Effector memory CD8-positive, alpha-beta T cell (primary cell): ENCODE measurements at regions not wholly inside any gene's neighbourhood (a gene's known extent, or its start where the extent isn't known, plus 50 kb on each side); places are given as distances from the start of the nearest gene placed in this dataset.
A peak's percentile ranks its signal among the peaks of the same experiment; 100 is the strongest.

Experiments used
- ATAC-seq: fragments of 150-1000 bp; cut with Tn5 transposase; replicated peaks from 2 replicates; pipeline ENCODE4 v1.10.0; 2021; ENCODE audit warnings: mild to moderate bottlenecking, moderate library complexity
- DNase-seq, 3 experiments: peaks; one replicate each; pipeline ENCODE4 v3.0.0; 2021
- H3K27ac Mint-ChIP-seq, 2 donors: one replicate each; pipeline ENCODE4 v1.8.0; 2022; ENCODE audit warnings: mild to moderate bottlenecking in 2 of 2, mixed read lengths in 2 of 2, moderate library complexity in 2 of 2
- H3K27me3 Mint-ChIP-seq, 2 donors: one replicate each; pipeline ENCODE4 v1.8.0; 2022; ENCODE audit warnings: mixed read lengths in 2 of 2
- H3K36me3 Mint-ChIP-seq: one replicate; pipeline ENCODE4 v1.8.0; 2022; ENCODE audit warnings: mild to moderate bottlenecking, moderate library complexity, mixed read lengths; ENCODE audit not compliant: insufficient read depth
- H3K4me1 Mint-ChIP-seq, 2 donors: one replicate each; pipeline ENCODE4 v1.8.0; 2022; ENCODE audit warnings: low read depth in 2 of 2, mixed read lengths in 2 of 2
- H3K4me3 Mint-ChIP-seq, 2 donors: one replicate each; pipeline ENCODE4 v1.8.0; 2022; ENCODE audit warnings: mild to moderate bottlenecking in 2 of 2, mixed read lengths in 2 of 2, moderate library complexity in 2 of 2
- H3K9me3 Mint-ChIP-seq, 2 donors: one replicate each; pipeline ENCODE4 v1.8.0; 2022; ENCODE audit warnings: mixed read lengths in 2 of 2

- H3K27me3 Mint-ChIP-seq: no peaks in the 10 kb centered on the region
- no peaks in the 10 kb centered on the region for H3K36me3 Mint-ChIP-seq
Measured at GRCh38 chr3:56980243-56980642, 80.2 kb upstream of the SPATA12 start.

GRCh38 chr3:56979791-56980190, 80.7 kb upstream of the SPATA12 start:
- peaks cover 2 to 6% of the 10 kb centered on the region in 2 donors for H3K4me1 Mint-ChIP-seq
- H3K4me3 Mint-ChIP-seq: no peak overlapping the region
- no peaks in the 10 kb centered on the region for H3K36me3 Mint-ChIP-seq
- H3K9me3 Mint-ChIP-seq: no peaks in the 10 kb centered on the region
- no peaks in the 10 kb centered on the region for H3K27me3 Mint-ChIP-seq
- no peak for DNase-seq
- ATAC-seq: no peak
- no peak overlapping the region for H3K27ac Mint-ChIP-seq

More at GRCh38 chr3:56980243-56980642, 80.2 kb upstream of the SPATA12 start:
- Mint-ChIP-seq H3K4me1 (peaks cover 2 to 6% of the 10 kb centered on the region in 2 donors), H3K4me3 (no peak overlapping the region), H3K9me3 (no peaks in the 10 kb centered on the region), H3K27ac (no peak overlapping the region)
- ATAC-seq (no peak), DNase-seq (no peak)

GRCh38 chr3:56977561-56977889, 82.9 kb upstream of the SPATA12 start:
- H3K4me1 Mint-ChIP-seq: peaks cover 2 to 6% of the 10 kb centered on the region in 2 donors
- DNase-seq: no peak
- H3K4me3 Mint-ChIP-seq: no peak overlapping the region
- no peaks in the 10 kb centered on the region for H3K36me3 Mint-ChIP-seq
- no peaks in the 10 kb centered on the region for H3K9me3 Mint-ChIP-seq
- ATAC-seq: no peak
- H3K27ac Mint-ChIP-seq: no peak overlapping the region
- H3K27me3 Mint-ChIP-seq: no peaks in the 10 kb centered on the region

DNA sequence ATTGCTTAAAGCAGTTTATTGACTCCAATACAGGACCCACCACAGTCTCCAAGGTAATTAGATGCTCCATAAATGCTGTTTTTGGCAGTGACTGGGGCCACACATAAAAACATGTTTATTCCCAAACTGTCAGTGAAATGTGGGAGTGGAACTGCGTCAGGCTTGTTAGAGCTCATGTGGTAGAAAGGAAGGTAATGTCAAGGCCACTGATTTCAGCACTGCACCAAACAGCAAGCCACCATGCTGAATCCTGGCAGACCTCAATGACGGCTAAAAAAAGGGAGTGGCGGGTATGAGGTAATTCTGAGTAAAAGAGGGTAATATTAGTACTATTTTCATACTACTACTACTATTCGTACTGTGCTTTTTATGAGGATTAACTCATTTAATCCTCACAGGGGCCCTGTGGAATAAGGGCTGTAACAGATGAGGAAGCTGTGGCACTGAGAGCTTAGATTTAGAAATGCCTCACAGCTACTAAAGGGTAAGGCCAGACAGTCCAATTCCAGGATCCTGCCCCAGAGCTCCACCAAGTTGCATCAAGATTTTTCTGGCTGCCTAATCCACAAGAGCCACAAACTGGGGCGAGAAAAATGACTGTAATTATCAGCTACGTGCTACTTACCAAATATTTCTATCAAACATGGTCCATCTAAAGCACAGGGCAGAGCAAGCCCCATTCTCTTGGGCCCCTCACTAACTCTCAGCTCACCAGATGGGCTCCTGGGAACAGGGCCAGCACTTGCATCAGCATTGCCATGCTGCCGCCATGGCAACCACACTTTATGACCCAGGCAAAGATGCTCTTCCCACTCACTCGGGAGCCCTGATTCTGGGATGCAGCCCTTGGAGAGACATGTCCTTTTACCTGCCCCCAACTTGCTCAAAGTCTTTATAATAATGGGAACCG, 83.6 kb upstream of the SPATA12 start:
- Mint-ChIP-seq H3K9me3 (no peaks in the 10 kb centered on the region), H3K36me3 (no peaks in the 10 kb centered on the region), H3K27ac (no peak overlapping the region), H3K27me3 (no peaks in the 10 kb centered on the region), H3K4me3 (no peak overlapping the region), H3K4me1 (peaks cover 2 to 6% of the 10 kb centered on the region in 2 donors)
- DNase-seq (no peak), ATAC-seq (no peak)

DNA sequence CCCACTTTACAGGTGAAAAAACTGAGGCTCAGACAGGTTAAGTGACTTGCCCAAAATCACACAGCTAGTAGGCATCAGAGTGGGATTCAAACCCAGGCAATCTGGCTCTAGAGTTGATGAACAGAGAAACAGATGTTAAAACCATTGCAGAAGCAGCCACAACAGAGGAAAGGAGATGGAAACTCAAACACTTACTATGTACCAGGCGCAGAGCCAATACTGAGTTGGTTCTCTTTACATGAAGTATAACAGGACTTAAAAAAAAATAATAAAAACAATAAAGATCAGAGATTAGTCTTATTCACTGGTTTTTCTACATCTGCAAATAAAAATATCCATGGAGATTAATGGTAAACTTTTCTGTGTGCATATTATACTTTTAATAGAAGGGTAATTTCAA, 84.9 kb upstream of the SPATA12 start:
- Mint-ChIP-seq H3K27me3 (no peaks in the 10 kb centered on the region), H3K4me3 (no peak overlapping the region), H3K36me3 (no peaks in the 10 kb centered on the region), H3K27ac (no peak overlapping the region), H3K9me3 (no peaks in the 10 kb centered on the region), H3K4me1 (peaks cover 0 to under 1% of the 10 kb centered on the region in 2 donors)
- DNase-seq (no peak), ATAC-seq (no peak)

DNA sequence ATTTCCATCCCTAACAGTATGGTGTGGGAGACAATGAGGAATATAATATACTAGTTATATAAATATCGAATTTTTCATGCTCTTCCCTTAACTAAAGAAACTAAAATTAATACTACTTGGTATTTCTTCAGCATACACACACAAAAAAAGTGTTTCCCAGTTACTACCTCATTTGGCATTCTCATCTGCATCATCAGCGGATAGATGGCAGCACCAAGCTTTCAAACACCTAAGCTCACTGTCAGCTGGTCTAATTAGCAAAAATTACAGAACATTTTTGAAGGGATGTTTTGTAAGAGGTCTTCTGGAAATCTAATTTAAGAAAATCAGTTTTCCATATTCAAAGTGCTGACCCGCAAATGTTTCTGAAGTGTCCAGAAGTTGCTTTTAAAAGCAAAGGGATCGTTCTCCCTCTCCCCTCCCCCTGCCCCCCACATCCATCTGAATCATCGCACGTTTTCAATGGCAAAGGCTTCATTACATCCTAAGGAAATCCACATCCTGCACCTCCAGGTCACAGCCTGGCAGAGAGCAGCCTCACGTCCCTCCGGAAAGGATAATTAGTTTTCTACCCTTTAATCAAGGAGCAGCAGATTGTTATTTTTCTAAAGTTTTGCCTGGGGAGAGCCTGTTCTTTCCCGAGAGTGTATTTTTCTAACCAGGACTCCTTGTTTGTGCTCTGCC, 86.1 kb upstream of the SPATA12 start:
- no peaks in the 10 kb centered on the region for H3K9me3 Mint-ChIP-seq

GRCh38 chr3:56971816-56972215, 88.6 kb upstream of the SPATA12 start:
- Mint-ChIP-seq H3K4me3 (no peak overlapping the region), H3K9me3 (no peaks in the 10 kb centered on the region), H3K4me1 (no peaks in the 10 kb centered on the region), H3K27me3 (no peaks in the 10 kb centered on the region), H3K36me3 (no peaks in the 10 kb centered on the region), H3K27ac (no peak overlapping the region)
- ATAC-seq (no peak), DNase-seq (no peak)

More for the DNA sequence above, 86.1 kb upstream of the SPATA12 start:
- Mint-ChIP-seq H3K27me3 (no peaks in the 10 kb centered on the region), H3K27ac (peak overlapping the region in 1 of 2 donors; percentile 30), H3K4me1 (no peaks in the 10 kb centered on the region), H3K4me3 (no peak overlapping the region), H3K36me3 (no peaks in the 10 kb centered on the region)
- ATAC-seq: no peak
- no peak for DNase-seq

- H3K27me3 Mint-ChIP-seq: no peaks in the 10 kb centered on the region
- H3K27ac Mint-ChIP-seq: peak overlapping the region in 1 of 2 donors; percentile 35
- ATAC-seq (no peak), DNase-seq (no peak)
- H3K36me3 Mint-ChIP-seq: no peaks in the 10 kb centered on the region
- H3K9me3 Mint-ChIP-seq: no peaks in the 10 kb centered on the region
- no peaks in the 10 kb centered on the region for H3K4me1 Mint-ChIP-seq
- no peak overlapping the region for H3K4me3 Mint-ChIP-seq
Measured at GRCh38 chr3:56971261-56971660, 89.2 kb upstream of the SPATA12 start.

DNA sequence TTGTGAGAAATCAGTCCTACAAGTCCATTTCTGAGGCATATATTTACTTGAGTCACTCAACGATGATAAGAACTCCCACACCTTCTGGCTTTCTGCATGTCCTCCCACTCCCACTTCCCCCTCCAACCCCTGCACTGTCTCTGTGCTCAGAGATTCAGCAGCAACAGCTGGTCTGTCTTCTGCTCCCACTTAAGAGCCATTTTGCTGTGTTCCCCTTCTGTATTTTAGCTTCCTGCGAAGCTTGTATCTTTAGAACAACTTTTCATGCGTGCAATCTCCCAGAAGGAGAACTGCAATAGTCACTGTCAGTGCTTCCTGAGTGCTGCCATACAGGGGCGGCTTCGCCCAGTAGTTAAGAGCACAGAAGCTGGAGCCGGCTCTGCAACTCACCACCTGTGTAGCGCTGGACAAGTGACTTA, 90.0 kb upstream of the SPATA12 start:
- no peaks in the 10 kb centered on the region for H3K9me3 Mint-ChIP-seq
- DNase-seq: no peak
- no peaks in the 10 kb centered on the region for H3K4me1 Mint-ChIP-seq
- H3K27me3 Mint-ChIP-seq: no peaks in the 10 kb centered on the region
- H3K4me3 Mint-ChIP-seq: no peak overlapping the region
- peak overlapping the region in 1 of 2 donors; percentile 33 for H3K27ac Mint-ChIP-seq
- no peak for ATAC-seq
- H3K36me3 Mint-ChIP-seq: no peaks in the 10 kb centered on the region

DNA sequence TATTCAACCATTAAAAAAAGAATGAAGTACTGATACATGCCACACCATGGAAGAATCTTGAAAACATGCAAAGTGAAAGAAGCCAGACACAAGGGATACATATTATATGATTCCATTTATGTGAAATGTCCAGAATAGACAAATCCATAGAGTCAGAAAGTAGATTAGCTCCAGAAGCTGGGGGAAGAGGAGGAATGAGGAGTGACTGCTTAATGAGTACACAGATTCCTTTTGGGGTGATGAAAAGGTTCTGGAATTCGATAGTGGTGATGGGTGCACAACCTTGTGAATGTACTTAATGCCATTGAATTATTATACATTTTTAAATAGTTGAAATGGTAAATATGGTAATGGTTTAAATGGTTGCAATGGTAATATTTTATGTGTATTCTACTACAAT, 90.6 kb upstream of the SPATA12 start:
- ATAC-seq (no peak), DNase-seq (no peak)
- Mint-ChIP-seq H3K27me3 (no peaks in the 10 kb centered on the region), H3K27ac (no peak overlapping the region), H3K4me3 (no peak overlapping the region), H3K9me3 (no peaks in the 10 kb centered on the region), H3K4me1 (no peaks in the 10 kb centered on the region), H3K36me3 (no peaks in the 10 kb centered on the region)

GRCh38 chr3:56966509-56966908, 94.0 kb upstream of the SPATA12 start:
- Mint-ChIP-seq H3K4me3 (no peak overlapping the region), H3K4me1 (no peaks in the 10 kb centered on the region), H3K27me3 (no peaks in the 10 kb centered on the region), H3K36me3 (no peaks in the 10 kb centered on the region), H3K27ac (no peak overlapping the region), H3K9me3 (no peaks in the 10 kb centered on the region)
- ATAC-seq: no peak
- no peak for DNase-seq

DNA sequence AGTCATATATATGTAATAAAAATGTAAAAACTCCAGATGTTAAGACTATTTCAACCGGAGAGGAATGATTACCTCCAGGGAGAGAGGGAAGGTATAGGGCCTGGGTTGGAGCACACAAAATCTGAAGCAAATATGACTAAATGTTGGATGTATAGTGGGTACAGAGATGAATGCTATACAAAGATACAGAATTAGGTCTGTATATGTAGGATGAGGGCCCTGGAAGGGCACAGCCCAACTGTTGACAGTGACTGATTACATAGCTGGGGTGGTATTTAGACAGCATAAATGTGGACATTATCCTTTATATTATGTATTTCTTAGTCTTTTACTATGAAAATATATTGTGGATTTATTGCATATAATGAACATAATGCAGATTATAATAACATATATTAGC, 94.4 kb upstream of the SPATA12 start:
- no peaks in the 10 kb centered on the region for H3K36me3 Mint-ChIP-seq
- no peaks in the 10 kb centered on the region for H3K9me3 Mint-ChIP-seq
- no peaks in the 10 kb centered on the region for H3K27me3 Mint-ChIP-seq
- H3K4me3 Mint-ChIP-seq: no peak overlapping the region
- no peak for DNase-seq
- no peak overlapping the region for H3K27ac Mint-ChIP-seq
- H3K4me1 Mint-ChIP-seq: no peaks in the 10 kb centered on the region
- no peak for ATAC-seq

DNA sequence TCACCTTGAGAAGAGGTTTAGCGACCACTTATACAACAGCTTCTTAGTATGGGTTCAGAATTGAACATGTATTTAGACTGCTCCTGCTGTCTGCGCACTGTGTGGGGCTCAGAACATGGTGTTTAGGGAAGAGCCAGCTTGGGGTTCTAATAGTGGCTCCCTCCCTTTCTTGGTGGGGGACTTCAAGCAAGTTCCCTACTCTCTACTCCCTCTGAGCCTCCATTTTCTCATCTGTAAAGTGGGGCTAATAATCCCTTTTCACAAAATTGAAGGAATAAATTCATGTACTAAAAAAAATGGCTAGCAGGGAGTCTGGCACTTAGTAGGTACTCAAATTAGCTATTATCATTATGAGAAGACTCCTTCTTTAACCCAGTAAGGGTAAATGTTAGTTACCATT, 97.5 kb upstream of the SPATA12 start:
- Mint-ChIP-seq H3K27ac (no peak overlapping the region), H3K27me3 (no peaks in the 10 kb centered on the region), H3K9me3 (no peaks in the 10 kb centered on the region), H3K36me3 (no peaks in the 10 kb centered on the region), H3K4me3 (no peak overlapping the region), H3K4me1 (peaks cover 0 to 2% of the 10 kb centered on the region in 2 donors)
- ATAC-seq (no peak), DNase-seq (no peak)

GRCh38 chr3:56962206-56962605, 98.3 kb upstream of the SPATA12 start:
- Mint-ChIP-seq H3K9me3 (no peaks in the 10 kb centered on the region), H3K4me1 (peaks cover 0 to 2% of the 10 kb centered on the region in 2 donors), H3K27me3 (no peaks in the 10 kb centered on the region), H3K36me3 (no peaks in the 10 kb centered on the region), H3K4me3 (no peak overlapping the region), H3K27ac (no peak overlapping the region)
- no peak for ATAC-seq
- DNase-seq: no peak
